Posterior vena cava (tissue), 2 donors: ENCODE measurements at regions not wholly inside any gene's neighbourhood (a gene's known extent, or its start where the extent isn't known, plus 50 kb on each side); places are given as distances from the start of the nearest gene placed in this dataset.
"Not testable (repeated sequence)": the region's sequence is repeated elsewhere in the genome, so short reads cannot be mapped to it uniquely, and the experiment has no call there.

ENCODE experiments used
- DNase-seq: peaks from one replicate; pipeline ENCODE4 v3.0.0-alpha.2; 2020; ENCODE audit warnings: low spot score
- intact Hi-C, 2 donors: fragments of 100-400 bp; cut with DNase I; formaldehyde crosslinking; loops; one replicate each; pipeline versions ENCODE4 v1.14.1 to v1.14.2; 2022 to 2023
- donor health status: DM: yes; HTN: yes; CAD: no.
- donor health status: DM: yes; HTN: yes; CAD: no.

DNA sequence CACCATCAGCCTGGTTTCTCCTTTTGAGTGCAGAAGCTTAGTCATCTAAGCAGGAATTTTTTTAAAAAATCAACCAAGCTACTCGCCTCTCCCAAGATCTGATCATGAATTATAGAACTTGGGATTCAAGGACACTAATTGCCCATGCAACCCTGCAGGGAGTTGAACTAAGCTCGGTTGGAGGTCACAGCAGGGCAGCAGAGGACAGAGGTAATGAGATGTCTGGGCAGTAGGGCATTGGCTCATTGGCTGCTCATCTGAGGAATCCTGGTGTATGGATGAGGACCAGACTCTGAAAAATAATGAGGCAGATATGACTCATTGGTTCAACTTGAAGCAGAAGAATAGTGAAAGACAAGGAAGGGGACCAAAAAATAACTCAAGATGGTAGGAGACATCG, 111.8 kb upstream of the TLE1 start:
- no peak for DNase-seq
- intact Hi-C loops: no loop called here

DNA sequence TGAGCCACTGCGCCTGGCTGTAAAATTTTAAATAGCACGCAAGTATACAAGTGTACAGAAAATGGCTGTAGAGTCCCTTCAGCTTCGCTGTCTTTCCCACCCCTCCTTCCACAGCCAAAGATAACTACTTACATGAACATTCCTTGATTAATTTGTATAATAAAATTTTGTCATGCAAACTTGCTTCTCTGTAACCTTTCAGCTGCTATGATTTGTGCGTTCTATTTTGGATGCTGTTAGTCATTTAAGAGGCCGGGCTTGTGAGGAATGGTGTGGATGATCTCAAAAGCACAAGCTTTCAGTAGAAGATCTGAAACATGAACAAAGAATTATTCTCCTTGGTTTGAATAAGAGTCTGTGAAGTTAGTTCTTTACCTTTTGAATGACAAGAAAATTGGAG, 115.0 kb upstream of the TLE1 start:
- DNase-seq: no peak

GRCh38 chr9:81811688-81812087, 116.5 kb upstream of the SPATA31D4 start:
- DNase-seq, intact Hi-C loops: not testable (repeated sequence)

More for the DNA sequence above, 115.0 kb upstream of the TLE1 start:
- intact Hi-C loops: no loop called here

DNA sequence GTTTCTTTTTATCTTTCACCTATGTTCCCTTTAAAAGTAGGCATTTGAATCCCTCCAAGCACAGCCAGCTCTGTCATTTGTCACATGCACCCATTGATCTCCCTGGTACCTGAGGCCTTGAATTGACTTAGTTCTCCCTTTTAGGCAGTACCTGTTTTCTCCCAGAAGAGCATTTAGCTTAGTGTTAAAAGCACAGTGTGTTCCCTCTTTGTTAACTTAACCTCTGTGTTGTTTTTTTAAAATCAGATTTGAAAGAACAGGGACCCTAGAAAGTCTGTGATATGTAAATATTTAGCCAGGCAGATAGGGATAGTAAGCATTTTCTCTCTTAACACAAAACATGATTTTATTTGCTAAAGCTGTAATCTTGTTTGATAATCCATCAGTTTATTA, 113.8 kb upstream of the SPATA31D4 start:
- no peak for DNase-seq
- intact Hi-C loops: no loop called here

- no peak for DNase-seq
- intact Hi-C loops: no loop called here
Observed at GRCh38 chr9:81814794-81815464, 113.3 kb upstream of the SPATA31D4 start.

DNA sequence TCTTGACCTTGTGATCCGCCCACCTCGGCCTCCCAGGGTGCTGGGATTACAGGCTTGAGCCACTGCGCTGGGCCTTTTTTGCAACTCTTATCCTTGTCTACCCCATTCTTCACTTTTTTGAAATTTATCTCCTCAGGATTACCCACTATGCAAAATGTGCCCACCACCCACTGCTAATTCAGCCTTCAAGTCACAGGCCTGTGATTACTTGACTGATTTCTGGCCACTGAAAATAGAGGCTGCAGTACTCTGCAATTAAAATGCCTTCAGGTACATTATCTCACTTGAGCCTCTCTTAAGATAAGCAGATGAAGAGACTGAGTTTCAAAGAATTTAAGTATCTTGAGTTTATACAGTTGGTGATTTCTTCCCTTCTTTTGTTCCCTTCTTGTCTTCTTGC, 112.4 kb upstream of the SPATA31D4 start:
- intact Hi-C loops: no loop called here

DNA sequence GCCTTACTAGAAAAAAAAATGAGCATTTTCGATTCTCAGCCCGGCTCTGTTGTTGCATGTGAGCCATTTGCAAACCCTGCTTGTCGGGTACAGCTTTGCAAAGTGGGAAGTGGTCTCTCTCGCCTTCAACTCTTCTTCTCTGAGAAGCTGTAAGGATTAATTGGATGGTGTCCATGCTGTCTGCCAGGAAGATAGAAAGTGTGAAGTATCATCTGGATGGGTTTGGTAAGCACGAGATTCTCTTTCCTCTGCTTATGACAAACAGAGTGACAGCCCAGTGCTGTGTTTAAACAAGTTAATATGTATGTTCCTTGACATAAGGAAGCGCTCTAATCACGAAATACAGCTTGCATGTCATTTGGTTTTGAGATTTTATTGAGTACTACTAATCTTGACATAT, 109.1 kb upstream of the SPATA31D4 start:
- intact Hi-C loops: no loop called here
- DNase-seq: no peak

More for the DNA sequence above, 112.4 kb upstream of the SPATA31D4 start:
- no peak for DNase-seq

GRCh38 chr9:81819859-81820546, 108.2 kb upstream of the SPATA31D4 start:
- no peak for DNase-seq
- intact Hi-C loops: no loop called here

GRCh38 chr9:81822301-81822865, 105.8 kb upstream of the SPATA31D4 start:
- DNase-seq: no peak
- intact Hi-C loops: no loop called here

- intact Hi-C loops: no loop called here
- no peak for DNase-seq
Observed at GRCh38 chr9:81822967-81823366, 105.3 kb upstream of the SPATA31D4 start.

GRCh38 chr9:81823672-81824554, 104.3 kb upstream of the SPATA31D4 start:
- intact Hi-C loops: no loop called here
- DNase-seq: no peak

DNA sequence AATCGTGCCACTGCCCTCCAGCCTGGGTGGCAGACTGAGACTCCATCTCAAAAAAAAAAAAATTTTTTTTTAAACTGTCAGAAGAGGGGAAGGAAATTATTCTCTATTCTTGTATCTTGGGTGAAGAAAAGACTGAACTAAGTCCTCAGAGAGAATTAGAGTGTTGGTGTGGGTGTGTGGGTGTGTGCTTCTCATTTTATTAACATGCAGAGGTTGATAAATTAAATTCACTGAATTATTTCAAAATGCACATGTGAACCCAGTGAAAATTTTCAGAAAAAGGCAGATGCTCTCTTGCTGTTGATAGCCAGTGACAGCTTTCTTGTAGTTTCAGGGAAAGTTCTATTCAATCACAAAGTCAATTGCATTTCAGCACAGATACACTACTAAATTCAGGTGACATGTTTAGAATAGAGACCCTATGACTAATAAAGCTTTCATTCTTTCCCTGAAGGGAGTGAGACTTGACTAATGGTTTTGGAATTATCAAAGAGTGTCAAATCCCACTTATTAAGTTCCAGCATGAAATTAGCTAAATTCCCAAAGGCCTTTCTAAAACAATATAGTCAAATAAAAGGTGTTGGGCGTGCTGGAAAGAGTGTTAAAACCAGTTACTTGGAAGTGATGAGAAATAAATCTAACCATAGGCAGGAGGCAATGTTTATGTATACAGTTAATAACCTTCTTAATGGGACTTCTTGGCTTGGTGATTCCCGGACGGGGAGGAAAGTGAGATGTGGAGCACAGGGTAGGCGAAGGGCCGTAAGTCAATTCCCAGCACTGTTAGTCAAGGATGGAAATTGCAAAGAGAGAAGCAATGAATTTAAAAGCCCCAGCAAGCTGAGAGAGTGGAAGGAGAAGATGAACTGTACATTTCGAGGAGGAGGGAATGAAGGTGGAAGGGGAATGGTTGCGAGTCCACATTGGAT, 103.2 kb upstream of the SPATA31D4 start:
- DNase-seq: no peak

DNA sequence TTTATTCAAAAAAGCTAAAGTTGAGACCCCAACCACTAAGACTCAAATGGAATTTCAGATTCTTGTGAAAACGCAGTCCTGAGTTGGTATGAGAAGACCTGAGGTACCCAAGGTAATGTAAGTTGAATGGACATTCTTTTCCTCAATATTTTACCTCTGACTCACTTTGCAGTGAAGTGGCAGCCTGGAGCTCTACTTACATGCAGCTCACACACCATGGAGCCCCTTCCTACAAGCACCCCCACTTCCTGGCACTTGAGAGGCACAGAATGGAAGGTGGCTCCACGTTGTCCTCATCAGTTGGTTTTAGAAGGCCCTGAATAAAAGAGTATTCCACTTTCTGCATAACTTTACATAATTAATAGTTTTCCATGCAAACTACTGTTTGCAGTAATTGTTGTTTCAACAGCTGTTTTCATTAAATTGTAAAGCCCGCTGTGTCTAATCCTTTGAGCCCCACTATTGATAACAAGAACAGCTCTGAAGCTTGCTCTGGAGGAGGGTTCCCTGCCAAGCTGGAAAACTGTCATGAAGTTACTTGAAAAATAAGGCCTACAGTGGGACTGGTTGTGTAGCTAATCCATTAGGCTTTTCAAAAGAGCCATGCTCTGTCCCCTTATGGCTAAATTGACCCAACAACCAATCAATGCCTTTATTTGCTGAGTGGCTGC, 102.2 kb upstream of the SPATA31D4 start:
- DNase-seq: no peak
- intact Hi-C loops: no loop called here

More for the DNA sequence above, 103.2 kb upstream of the SPATA31D4 start:
- intact Hi-C loops: no loop called here

DNA sequence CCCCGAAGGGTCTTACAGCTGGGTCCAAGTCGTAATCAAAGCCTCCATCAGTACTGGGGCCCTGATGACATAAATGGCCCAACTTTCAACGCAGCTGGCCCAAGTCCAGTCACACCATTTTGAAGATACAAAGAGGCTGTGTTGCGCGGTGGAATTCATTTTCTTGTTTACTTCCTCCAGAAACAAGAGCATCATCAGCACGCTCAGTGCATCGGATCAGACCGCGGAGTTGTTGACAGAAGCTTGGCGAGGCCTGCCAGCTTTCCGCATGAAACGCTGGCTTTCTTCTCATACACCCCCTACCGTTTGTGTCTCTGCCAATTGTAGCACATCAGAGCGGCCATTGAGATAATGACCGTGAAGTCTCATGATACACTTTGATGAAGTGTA, 101.7 kb upstream of the SPATA31D4 start:
- intact Hi-C loops: no loop called here
- no peak for DNase-seq

DNA sequence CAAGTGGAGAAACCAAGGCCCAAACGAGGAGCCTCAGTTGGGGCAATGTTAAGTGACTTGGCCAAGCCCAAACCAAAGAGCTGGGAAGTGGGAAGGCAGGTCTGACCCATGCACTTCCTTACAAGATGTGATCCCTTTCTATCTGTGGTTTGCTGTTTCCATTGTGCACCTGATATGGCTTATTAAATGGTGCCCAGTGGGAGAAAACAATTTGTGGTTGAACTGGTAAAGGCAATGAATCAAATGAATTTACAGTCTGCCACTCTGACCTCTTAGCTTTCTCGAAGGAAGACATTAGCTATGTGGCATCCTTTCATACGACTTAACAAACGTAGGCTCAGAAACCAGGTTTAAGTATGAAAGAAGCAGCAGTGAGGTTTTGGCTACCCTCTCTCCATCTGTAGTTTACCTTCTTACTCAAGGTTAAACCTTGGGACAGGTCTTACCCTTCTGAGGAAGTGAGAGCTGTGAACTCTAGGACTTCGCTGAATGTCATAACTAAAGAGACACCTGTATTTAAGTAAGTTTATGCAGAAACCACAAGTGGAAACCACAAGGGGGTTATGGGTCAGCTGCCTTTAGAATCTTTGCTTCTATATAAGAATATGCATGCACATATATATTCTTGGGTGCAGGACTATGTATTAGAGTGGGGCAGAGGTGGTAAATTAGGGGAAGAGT, 100.5 kb upstream of the SPATA31D4 start:
- intact Hi-C loops: no loop called here
- DNase-seq: no peak

DNA sequence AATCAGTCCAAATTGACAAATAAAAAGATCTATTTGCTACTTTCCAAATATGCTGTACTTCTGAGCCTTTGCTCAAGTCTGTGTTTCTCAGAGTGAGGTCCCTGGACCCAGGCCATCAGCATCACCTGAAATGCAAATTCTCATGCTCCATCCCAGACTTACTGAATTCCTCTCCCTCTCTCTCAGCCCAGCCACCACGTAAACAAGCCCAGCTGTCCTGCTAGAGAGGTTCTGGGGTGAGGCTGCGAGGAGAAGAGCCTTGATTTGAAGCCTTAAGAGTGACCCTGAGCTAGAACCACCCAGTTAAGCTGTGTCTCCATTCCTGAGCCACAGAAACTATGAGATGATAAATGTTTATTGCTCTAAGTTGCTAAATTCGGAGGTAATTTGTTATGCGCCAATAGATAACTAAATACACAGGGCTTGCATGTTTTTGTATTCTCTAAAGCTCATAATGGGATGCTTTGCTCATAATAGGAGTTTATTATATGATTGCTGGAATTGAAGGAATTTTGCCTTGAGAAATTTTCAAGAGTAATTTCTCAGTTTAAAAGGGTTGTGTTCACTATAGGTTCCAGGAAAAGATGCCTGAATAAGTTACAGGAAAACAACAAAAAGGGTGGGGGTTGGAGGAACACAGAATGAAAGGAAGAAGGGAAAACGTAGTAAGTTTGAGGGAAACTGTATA, 98.9 kb upstream of the SPATA31D4 start:
- DNase-seq: no peak
- intact Hi-C loops: no loop called here

DNA sequence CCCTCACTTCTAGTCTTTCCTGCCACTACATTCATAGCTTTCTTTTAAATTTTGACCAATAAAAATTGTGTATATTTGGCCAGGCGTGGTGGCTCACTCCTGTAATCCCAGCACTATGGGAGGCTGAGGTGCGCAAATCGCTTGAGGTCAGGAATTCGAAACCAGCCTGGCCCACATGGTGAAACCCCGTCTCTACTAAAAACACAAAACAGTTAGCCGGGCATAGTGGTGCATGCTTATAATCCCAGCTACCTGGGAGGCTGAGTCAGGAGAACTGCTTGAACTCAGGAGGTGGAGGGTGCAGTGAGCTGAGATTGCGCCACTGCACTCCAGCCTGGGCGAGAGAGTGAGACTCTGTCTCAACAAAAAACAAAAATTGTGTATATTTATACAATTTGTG, 97.8 kb upstream of the SPATA31D4 start:
- DNase-seq, intact Hi-C loops: not testable (repeated sequence)
